Lower leg skin (tissue), 3 donors: ENCODE measurements at regions not wholly inside any gene's neighbourhood (a gene's known extent, or its start where the extent isn't known, plus 50 kb on each side); places are given as distances from the start of the nearest gene placed in this dataset.

Experiments used
- CTCF ChIP-seq, 3 donors: fragments of 450-650 bp; IDR thresholded peaks; one replicate each; pipeline ENCODE4 v1.5.1; 2016; ENCODE audit warnings: antibody characterized with exemption in 3 of 3, mild to moderate bottlenecking in 3 of 3, moderate library complexity in 2 of 3
- POLR2A ChIP-seq, 2 donors: fragments of 450-650 bp; IDR thresholded peaks; one replicate each; pipeline ENCODE4 v1.6.1; 2016 to 2017; ENCODE audit warnings: antibody characterized with exemption in 2 of 2, mild to moderate bottlenecking in 1 of 2, moderate library complexity in 1 of 2

- TF ChIP-seq POLR2A (IDR thresholded peaks at IDR 0.05) (no peak), CTCF (IDR thresholded peaks at IDR 0.05) (no peak)
Measured at GRCh38 chr5:29017501-29017900, 1979.1 kb upstream of the CDH9 start.
